Motor neuron (in vitro differentiated cells): ENCODE measurements at regions not wholly inside any gene's neighbourhood (a gene's known extent, or its start where the extent isn't known, plus 50 kb on each side); places are given as distances from the start of the nearest gene placed in this dataset.

Source experiments
- ATAC-seq, 8 experiments: fragments of 200-7000 bp; cut with Tn5 transposase; replicated peaks in 6 of 8; 2 replicates each; pipeline ENCODE4 v1.8.0; 2021; ENCODE audit warnings: mild to moderate bottlenecking in 8 of 8, moderate library complexity in 8 of 8
- H3K27ac ChIP-seq, 2 donors: fragments of 250-450 bp; sonication (Bioruptor Pico); 2 replicates each; pipeline ENCODE4 v1.9.0; 2021; ENCODE audit warnings: antibody characterized with exemption in 2 of 2, mild to moderate bottlenecking in 2 of 2, moderate library complexity in 1 of 2
- H3K4me1 ChIP-seq, 2 donors: fragments of 250-450 bp; sonication (Bioruptor Pico); replicated peaks in 1 of 2; 2 replicates each; pipeline ENCODE4 v1.6.1; 2021; ENCODE audit warnings: antibody characterized with exemption in 2 of 2, mild to moderate bottlenecking in 2 of 2, moderate library complexity in 1 of 2
- H3K4me3 ChIP-seq, 5 donors: fragments of 250-450 bp; sonication (Bioruptor Pico); 2 replicates each; pipeline ENCODE4 v1.9.0; 2021; ENCODE audit warnings: antibody characterized with exemption in 5 of 5, mild to moderate bottlenecking in 5 of 5, moderate library complexity in 4 of 5
- WGBS, 10 experiments: fragments of 450-650 bp; shearing (Covaris generic); methylation state at CpG; one replicate each; pipeline ENCODE4 v1.0.0; 2022; 5-methylcytosine and 5-hydroxymethylcytosine counted together
- in situ Hi-C, 9 experiments: fragments of 400-800 bp; cut with MboI; loops; one replicate each; pipeline ENCODE4 v1.15.0; 2021; ENCODE audit warnings: low sequenced_read_pairs in 9 of 9, low pct_unique_long_range_greater_than_20kb in 2 of 9; ENCODE audit not compliant: unreplicated experiment in 9 of 9

GRCh38 chrX:39012621-39013111 lies 211.4 kb downstream of the MID1IP1 start:
- in situ Hi-C loops, result no loop called here
- peak in 5 of 8 experiments; percentile 17 to 93 (median 68) for ATAC-seq
- Histone ChIP-seq H3K4me3 (no peak overlapping the region), H3K27ac (no peak overlapping the region), H3K4me1 (peaks cover 3 to 4% of the 10 kb centered on the region in 2 donors)
- WGBS, 10 experiments, result 20 to 86% (median 41%) methylated on average over 1 to 4 of the region's 4 CpGs; no CpG with 5 or more reads in 7 of the 10 experiments

- Histone ChIP-seq H3K4me1 (peaks cover 9 to 18% of the 10 kb centered on the region in 2 donors), H3K4me3 (no peak overlapping the region), H3K27ac (no peak overlapping the region)
- in situ Hi-C loops, result no loop called here
- 49 to 88% methylated on average over 1 to 3 of the region's 3 CpGs; no CpG with 5 or more reads in 8 of the 10 experiments for WGBS, 10 experiments
- ATAC-seq, result no peak
Measured at GRCh38 chrX:39016556-39016955, 215.3 kb downstream of the MID1IP1 start.

GRCh38 chrX:39017077-39017476 lies 215.8 kb downstream of the MID1IP1 start:
- in situ Hi-C loops, result no loop called here
- 31 to 100% (median 68%) methylated on average over 1 to 2 of the region's 4 CpGs; no CpG with 5 or more reads in 7 of the 10 experiments for WGBS, 10 experiments
- Histone ChIP-seq H3K4me1 (peaks cover 9 to 18% of the 10 kb centered on the region in 2 donors), H3K4me3 (no peak overlapping the region), H3K27ac (no peak overlapping the region)
- no peak for ATAC-seq

GRCh38 chrX:39017716-39018115 lies 216.5 kb downstream of the MID1IP1 start:
- in situ Hi-C loops, result no loop called here
- ATAC-seq, result no peak

GRCh38 chrX:39018541-39018940 lies 217.3 kb downstream of the MID1IP1 start:
- Histone ChIP-seq H3K27ac (peak overlapping the region in 1 of 2 donors; percentile 50), H3K4me1 (peaks cover 9 to 18% of the 10 kb centered on the region in 2 donors), H3K4me3 (no peak overlapping the region)
- in situ Hi-C loops, result no loop called here
- ATAC-seq, result no peak
- 0 to 64% methylated on average over 1 to 3 of the region's 3 CpGs; no CpG with 5 or more reads in 8 of the 10 experiments for WGBS, 10 experiments

More at GRCh38 chrX:39017716-39018115, 216.5 kb downstream of the MID1IP1 start:
- Histone ChIP-seq H3K4me3 (no peak overlapping the region), H3K27ac (no peak overlapping the region), H3K4me1 (peaks cover 9 to 18% of the 10 kb centered on the region in 2 donors)
- 0 to 100% (median 45%) methylated on average over 1 to 4 of the region's 6 CpGs; no CpG with 5 or more reads in 7 of the 10 experiments for WGBS, 10 experiments

GRCh38 chrX:39019056-39019455 lies 217.8 kb downstream of the MID1IP1 start:
- H3K27ac ChIP-seq, result no peak overlapping the region
- in situ Hi-C loops, result no loop called here
- H3K4me1 ChIP-seq, result peaks cover 9 to 18% of the 10 kb centered on the region in 2 donors
- no peak overlapping the region for H3K4me3 ChIP-seq
- 61 to 81% methylated on average over 5 to 10 of the region's 10 CpGs; no CpG with 5 or more reads in 8 of the 10 experiments for WGBS, 10 experiments
- no peak for ATAC-seq

- Histone ChIP-seq H3K4me3 (no peak overlapping the region), H3K27ac (no peak overlapping the region), H3K4me1 (peaks cover 9 to 18% of the 10 kb centered on the region in 2 donors)
- in situ Hi-C loops, result no loop called here
- ATAC-seq, result no peak
- 48 to 59% methylated on average over 2 to 5 of the region's 6 CpGs; no CpG with 5 or more reads in 8 of the 10 experiments for WGBS, 10 experiments
Measured at GRCh38 chrX:39020051-39020669, 218.9 kb downstream of the MID1IP1 start.

GRCh38 chrX:39022106-39022505 lies 220.8 kb downstream of the MID1IP1 start:
- Histone ChIP-seq H3K4me3 (no peak overlapping the region), H3K4me1 (peaks cover 9 to 18% of the 10 kb centered on the region in 2 donors), H3K27ac (no peak overlapping the region)
- ATAC-seq, result no peak
- in situ Hi-C loops, result no loop called here
- 41 to 100% (median 85%) methylated on average over 1 to 2 of the region's 2 CpGs; no CpG with 5 or more reads in 1 of the 10 experiments for WGBS, 10 experiments

- Histone ChIP-seq H3K27ac (no peak overlapping the region), H3K4me1 (no peaks in the 10 kb centered on the region), H3K4me3 (no peak overlapping the region)
- in situ Hi-C loops, result no loop called here
- no peak for ATAC-seq
- WGBS, 10 experiments, result 7 to 100% (median 60%) methylated on average over 1 to 2 of the region's 2 CpGs; no CpG with 5 or more reads in 2 of the 10 experiments
Measured at GRCh38 chrX:39029221-39029620, 228.0 kb downstream of the MID1IP1 start.

- Histone ChIP-seq H3K27ac (no peak overlapping the region), H3K4me1 (no peaks in the 10 kb centered on the region), H3K4me3 (no peak overlapping the region)
- in situ Hi-C loops, result no loop called here
- no peak for ATAC-seq
- 78 to 100% (median 100%) methylated on average over 1 to 2 of the region's 2 CpGs; no CpG with 5 or more reads in 7 of the 10 experiments for WGBS, 10 experiments
Measured at GRCh38 chrX:39030636-39031035, 229.4 kb downstream of the MID1IP1 start.

- no peaks in the 10 kb centered on the region for H3K4me1 ChIP-seq
- no peak overlapping the region for H3K27ac ChIP-seq
- no peak overlapping the region for H3K4me3 ChIP-seq
- in situ Hi-C loops, result no loop called here
- no peak for ATAC-seq
- 0 to 83% methylated on average over 1 of the region's 1 CpG; no CpG with 5 or more reads in 8 of the 10 experiments for WGBS, 10 experiments
Measured at GRCh38 chrX:39039890-39040289, 238.6 kb downstream of the MID1IP1 start.

- WGBS, 10 experiments, result 0 to 80% (median 17%) methylated on average over 1 to 2 of the region's 2 CpGs; no CpG with 5 or more reads in 6 of the 10 experiments
- ATAC-seq, result no peak
- H3K4me3 ChIP-seq, result no peak overlapping the region
- no peaks in the 10 kb centered on the region for H3K4me1 ChIP-seq
- no peak overlapping the region for H3K27ac ChIP-seq
- in situ Hi-C loops, result no loop called here
Measured at GRCh38 chrX:39043838-39044550, 242.7 kb downstream of the MID1IP1 start.

- Histone ChIP-seq H3K4me3 (no peak overlapping the region), H3K4me1 (peaks cover 2% of the 10 kb centered on the region in 2 donors), H3K27ac (no peak overlapping the region)
- in situ Hi-C loops, result no loop called here
- 0 to 50% (median 20%) methylated on average over 1 to 2 of the region's 2 CpGs; no CpG with 5 or more reads in 6 of the 10 experiments for WGBS, 10 experiments
- ATAC-seq, result no peak
Measured at GRCh38 chrX:39047174-39047573, 245.9 kb downstream of the MID1IP1 start.
